ENCODE measurements at regions not wholly inside any gene's neighbourhood (a gene's known extent, or its start where the extent isn't known, plus 50 kb on each side); places are given as distances from the start of the nearest gene placed in this dataset.

DNA sequence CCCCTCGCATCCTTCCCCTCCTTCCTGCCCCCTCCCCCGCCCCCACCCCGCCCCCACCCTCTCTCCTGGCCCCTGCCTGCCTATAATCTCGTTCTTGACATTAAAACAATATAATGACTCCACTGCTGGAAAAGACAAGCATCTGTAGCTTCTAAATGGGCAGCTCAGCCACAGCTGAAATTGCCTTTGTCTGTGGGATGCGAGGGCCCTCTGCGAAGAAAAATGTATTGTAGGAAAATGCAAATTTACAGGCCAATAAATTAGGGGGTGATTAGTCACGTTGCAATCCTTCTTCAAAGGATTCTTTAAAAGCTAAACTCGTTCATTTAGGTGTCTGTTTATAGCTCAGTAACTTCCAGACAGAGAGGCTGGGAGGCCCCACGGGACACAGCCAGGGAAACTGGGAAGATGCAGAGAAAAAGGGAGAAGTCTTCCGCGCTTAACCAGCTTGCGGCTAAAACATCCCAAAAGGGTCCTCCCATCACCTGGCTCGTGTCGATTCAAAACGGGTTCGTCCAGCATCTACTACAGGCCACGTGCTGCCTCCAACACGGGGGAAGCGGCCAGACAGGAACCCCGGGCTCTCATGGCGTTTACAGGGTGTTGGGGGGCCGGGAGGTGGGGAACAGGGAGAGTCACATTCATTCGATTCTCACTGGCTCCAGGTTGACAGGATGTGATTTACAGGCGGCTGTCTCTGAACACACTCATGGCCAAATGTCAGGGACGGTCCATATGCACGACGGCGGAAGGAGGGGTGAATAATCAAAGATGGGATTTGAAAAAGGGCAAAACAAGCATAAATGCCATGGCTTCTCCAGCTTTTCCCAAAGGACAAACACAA is 100.5 kb upstream of the ZBTB40 start:
- TF ChIP-seq, protein P1, sequence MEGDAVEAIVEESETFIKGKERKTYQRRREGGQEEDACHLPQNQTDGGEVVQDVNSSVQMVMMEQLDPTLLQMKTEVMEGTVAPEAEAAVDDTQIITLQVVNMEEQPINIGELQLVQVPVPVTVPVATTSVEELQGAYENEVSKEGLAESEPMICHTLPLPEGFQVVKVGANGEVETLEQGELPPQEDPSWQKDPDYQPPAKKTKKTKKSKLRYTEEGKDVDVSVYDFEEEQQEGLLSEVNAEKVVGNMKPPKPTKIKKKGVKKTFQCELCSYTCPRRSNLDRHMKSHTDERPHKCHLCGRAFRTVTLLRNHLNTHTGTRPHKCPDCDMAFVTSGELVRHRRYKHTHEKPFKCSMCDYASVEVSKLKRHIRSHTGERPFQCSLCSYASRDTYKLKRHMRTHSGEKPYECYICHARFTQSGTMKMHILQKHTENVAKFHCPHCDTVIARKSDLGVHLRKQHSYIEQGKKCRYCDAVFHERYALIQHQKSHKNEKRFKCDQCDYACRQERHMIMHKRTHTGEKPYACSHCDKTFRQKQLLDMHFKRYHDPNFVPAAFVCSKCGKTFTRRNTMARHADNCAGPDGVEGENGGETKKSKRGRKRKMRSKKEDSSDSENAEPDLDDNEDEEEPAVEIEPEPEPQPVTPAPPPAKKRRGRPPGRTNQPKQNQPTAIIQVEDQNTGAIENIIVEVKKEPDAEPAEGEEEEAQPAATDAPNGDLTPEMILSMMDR (IDR thresholded peaks at IDR 0.05; ENCODE audit: low read length) = no peak
- TF ChIP-seq EZH2 (optimal IDR thresholded peaks at IDR 0.05; ENCODE audit: low read depth, low read length) = no peak

Data from MM.1S (cell line).